Testis (tissue), 2 donors: ENCODE measurements at regions not wholly inside any gene's neighbourhood (a gene's known extent, or its start where the extent isn't known, plus 50 kb on each side); places are given as distances from the start of the nearest gene placed in this dataset.

ENCODE experiments used
- CTCF ChIP-seq, 3 experiments: fragments of 450-650 bp in 2 of 3; fragments of 200-600 bp in 1 of 3; sonication (generic) in 1 of 3; IDR thresholded peaks; one replicate each; pipeline ENCODE4 v1.5.1; 2016 to 2019; ENCODE audit warnings: antibody characterized with exemption in 3 of 3, mild to moderate bottlenecking in 2 of 3, moderate library complexity in 1 of 3
- POLR2A ChIP-seq: fragments of 450-650 bp; IDR thresholded peaks from one replicate; pipeline ENCODE4 v1.6.1; 2017; ENCODE audit warnings: antibody characterized with exemption, mild to moderate bottlenecking, moderate library complexity

- TF ChIP-seq CTCF (IDR thresholded peaks at IDR 0.05) (no peak), POLR2A (no peak)
Observed at GRCh38 chr13:50589139-50589538, 254.4 kb downstream of the DLEU7 start.
